Cerebellar nuclear complex (tissue), 1 donor: ENCODE measurements at regions not wholly inside any gene's neighbourhood (a gene's known extent, or its start where the extent isn't known, plus 50 kb on each side); places are given as distances from the start of the nearest gene placed in this dataset.
"Not testable (repeated sequence)": the region's sequence is repeated elsewhere in the genome, so short reads cannot be mapped to it uniquely, and the experiment has no call there.

Source experiments
- DNase-seq, 2 experiments: peaks; one replicate each; lab custom pipeline; 2025; lab: John Stamatoyannopoulos, UW

GRCh38 chr5:16987776-16988175 is 51.7 kb upstream of the MYO10 start:
- no peak for DNase-seq

GRCh38 chr5:16990817-16991520 is 54.9 kb upstream of the MYO10 start:
- not testable (repeated sequence) for DNase-seq

GRCh38 chr5:16992006-16992405 is 55.9 kb upstream of the MYO10 start:
- no peak for DNase-seq

- DNase-seq = no peak
Measured at GRCh38 chr5:16992444-16992843, 56.4 kb upstream of the MYO10 start.

GRCh38 chr5:16994565-16994964 is 58.5 kb upstream of the MYO10 start:
- no peak for DNase-seq

GRCh38 chr5:16995372-16995771 is 59.3 kb upstream of the MYO10 start:
- DNase-seq = no peak

GRCh38 chr5:17000291-17000939 is 64.3 kb upstream of the MYO10 start:
- DNase-seq = no peak

- no peak for DNase-seq
Measured at GRCh38 chr5:17001428-17001827, 65.3 kb upstream of the MYO10 start.

GRCh38 chr5:17004441-17005106 is 68.5 kb upstream of the MYO10 start:
- no peak for DNase-seq

GRCh38 chr5:17005107-17005828 is 69.2 kb upstream of the MYO10 start:
- DNase-seq = no peak

- no peak for DNase-seq
Measured at GRCh38 chr5:17012289-17012688, 76.2 kb upstream of the MYO10 start.

- DNase-seq = no peak
Measured at GRCh38 chr5:17014686-17015085, 78.6 kb upstream of the MYO10 start.

- DNase-seq = no peak
Measured at GRCh38 chr5:17018871-17019270, 82.8 kb upstream of the MYO10 start.

GRCh38 chr5:17019324-17019723 is 83.2 kb upstream of the MYO10 start:
- DNase-seq = no peak

GRCh38 chr5:17020678-17021601 is 84.9 kb upstream of the MYO10 start:
- no peak for DNase-seq

- DNase-seq = no peak
Measured at GRCh38 chr5:17021602-17021932, 85.5 kb upstream of the MYO10 start.

GRCh38 chr5:17022296-17022695 is 86.2 kb upstream of the MYO10 start:
- no peak for DNase-seq

GRCh38 chr5:17024686-17025180 is 88.6 kb upstream of the MYO10 start:
- DNase-seq = no peak

GRCh38 chr5:17031659-17032277 is 95.7 kb upstream of the MYO10 start:
- not testable (repeated sequence) for DNase-seq

- DNase-seq = not testable (repeated sequence)
Measured at GRCh38 chr5:17032314-17032985, 96.4 kb upstream of the MYO10 start.
